SK-N-SH (cell line): ENCODE measurements at regions not wholly inside any gene's neighbourhood (a gene's known extent, or its start where the extent isn't known, plus 50 kb on each side); places are given as distances from the start of the nearest gene placed in this dataset.
A peak's percentile ranks its signal among the peaks of the same experiment; 100 is the strongest.

Experiments
- CTCF ChIA-PET: fragments of 300-600, 350-600 bp; formaldehyde crosslinking; extraction: SDS; loops from one replicate; lab custom pipeline; 2021; lab: Yijun Ruan, JAX
- POLR2A ChIA-PET: fragments of 350-600 bp; sonication (Branson Sonifier 250); formaldehyde crosslinking; extraction: SDS; loops from one replicate; lab custom pipeline; 2020; ENCODE audit warnings: antibody characterized with exemption, inconsistent platforms; lab: Yijun Ruan, JAX
- DNase-seq: peaks from one replicate; pipeline ENCODE4 v3.0.0; 2012
- H2AFZ ChIP-seq: fragments of 200-600 bp; sonication (generic); 2 replicates; pipeline ENCODE4 v1.8.1; 2016; ENCODE audit warnings: antibody characterized with exemption, mild to moderate bottlenecking, low read depth
- H3F3A ChIP-seq: fragments of 200-600 bp; sonication (generic); replicated peaks from 2 replicates; pipeline ENCODE3; 2016; ENCODE audit warnings: antibody characterized with exemption, mild to moderate bottlenecking; ENCODE audit not compliant: insufficient read depth
- H3K27ac ChIP-seq, 2 experiments: fragments of 200-500 bp in 1 of 2; fragments of 200-600 bp in 1 of 2; sonication (Bioruptor generic) in 1 of 2; sonication (generic), shearing (Covaris generic) in 1 of 2; 2 replicates each; pipeline versions ENCODE4 v1.5.1 to v1.6.1; 2014 to 2016; ENCODE audit warnings: low read depth in 2 of 2, inconsistent platforms in 1 of 2, low read length in 1 of 2, mild to moderate bottlenecking in 1 of 2, mixed read lengths in 1 of 2
- H3K27me3 ChIP-seq: fragments of 200-600 bp; sonication (generic), shearing (Covaris generic); 2 replicates; pipeline ENCODE4 v1.6.1; 2016; ENCODE audit warnings: mixed run types; ENCODE audit not compliant: insufficient read depth
- H3K36me3 ChIP-seq, 2 experiments: fragments of 200-500 bp in 1 of 2; fragments of 200-600 bp in 1 of 2; sonication (Bioruptor generic) in 1 of 2; sonication (generic) in 1 of 2; replicated peaks in 1 of 2; 2 replicates each; pipeline versions ENCODE3 to v1.5.1; 2014 to 2016; ENCODE audit warnings: low read length in 1 of 2, mild to moderate bottlenecking in 1 of 2; ENCODE audit not compliant: insufficient read depth in 2 of 2, control insufficient read depth in 1 of 2
- H3K4me1 ChIP-seq, 2 experiments: fragments of 200-500 bp in 1 of 2; fragments of 200-600 bp in 1 of 2; sonication (Bioruptor generic) in 1 of 2; sonication (generic), shearing (Covaris generic) in 1 of 2; 2 replicates each; pipeline versions ENCODE4 v1.5.1 to v1.6.1; 2014 to 2016; ENCODE audit warnings: low read depth in 1 of 2, low read length in 1 of 2, mixed run types in 1 of 2; ENCODE audit not compliant: insufficient read depth in 2 of 2, control insufficient read depth in 1 of 2
- H3K4me2 ChIP-seq: fragments of 200-600 bp; sonication (generic), shearing (Covaris generic); 2 replicates; pipeline ENCODE4 v1.6.1; 2017; ENCODE audit warnings: mixed run types
- H3K4me3 ChIP-seq, 2 experiments: fragments of 200-500 bp in 1 of 2; fragments of 200-600 bp in 1 of 2; sonication (Bioruptor generic) in 1 of 2; sonication (generic), shearing (Covaris generic) in 1 of 2; 2 replicates each; pipeline versions ENCODE4 v1.5.1 to v1.8.1; 2014 to 2016; ENCODE audit warnings: low read depth in 2 of 2, inconsistent platforms in 1 of 2, low read length in 1 of 2, mild to moderate bottlenecking in 1 of 2, mixed read lengths in 1 of 2, moderate library complexity in 1 of 2
- H3K79me2 ChIP-seq: fragments of 200-600 bp; sonication (generic); 2 replicates; pipeline ENCODE4 v1.8.1; 2017; ENCODE audit warnings: mild to moderate bottlenecking; ENCODE audit not compliant: insufficient read depth
- H3K9ac ChIP-seq: fragments of 200-600 bp; sonication (generic); 2 replicates; pipeline ENCODE4 v1.6.1; 2017; ENCODE audit warnings: mixed run types
- H3K9me2 ChIP-seq: fragments of 200-600 bp; sonication (generic); 2 replicates; pipeline ENCODE4 v1.6.1; 2017; ENCODE audit warnings: mixed run types
- H3K9me3 ChIP-seq: fragments of 200-600 bp; sonication (generic); 2 replicates; pipeline ENCODE4 v1.6.1; 2017; ENCODE audit warnings: mixed run types, mild to moderate bottlenecking, moderate library complexity
- H4K20me1 ChIP-seq: fragments of 200-600 bp; sonication (generic); 2 replicates; pipeline ENCODE4 v1.6.1; 2017; ENCODE audit warnings: mild to moderate bottlenecking, mixed run types; ENCODE audit not compliant: insufficient read depth
- CTCF ChIP-seq: fragments of 200-600 bp; sonication (generic); IDR thresholded peaks from 2 replicates; pipeline ENCODE4 v1.6.1; 2017; ENCODE audit warnings: antibody characterized with exemption, mild to moderate bottlenecking, moderate library complexity
- ELF1 ChIP-seq: IDR thresholded peaks from 2 replicates; pipeline ENCODE4 v1.4.0; 2012
- EP300 ChIP-seq, 2 experiments: IDR thresholded peaks; 2 replicates each; pipeline versions ENCODE4 v1.4.0 to v1.6.1; 2012; ENCODE audit warnings: borderline replicate concordance in 1 of 2, low read depth in 1 of 2, low read length in 1 of 2
- EZH2phosphoT487 ChIP-seq: fragments of 200-600 bp; sonication (generic); IDR thresholded peaks from 2 replicates; pipeline ENCODE4 v1.6.1; 2017; ENCODE audit warnings: low read depth, mixed run types, mild to moderate bottlenecking, antibody characterized with exemption, moderate library complexity, borderline replicate concordance
- GABPA ChIP-seq: IDR thresholded peaks from 2 replicates; pipeline ENCODE4 v1.4.0; 2012; ENCODE audit warnings: low read depth, mild to moderate bottlenecking
- JUND ChIP-seq: IDR thresholded peaks from 2 replicates; pipeline ENCODE4 v1.4.0; 2012
- MEF2A ChIP-seq: IDR thresholded peaks from 2 replicates; pipeline ENCODE4 v1.4.0; 2012; ENCODE audit warnings: low read depth, borderline replicate concordance
- MXI1 ChIP-seq: IDR thresholded peaks from 2 replicates; pipeline ENCODE4 v1.6.1; 2012; ENCODE audit warnings: mild to moderate bottlenecking, low read depth, low read length, improper control_type of control experiment
- NFIC ChIP-seq: IDR thresholded peaks from 2 replicates; pipeline ENCODE4 v1.4.0; 2012; ENCODE audit warnings: borderline replicate concordance
- NRF1 ChIP-seq: IDR thresholded peaks from 2 replicates; pipeline ENCODE4 v1.6.1; 2012; ENCODE audit warnings: low read depth, mild to moderate bottlenecking, low read length
- PBX3 ChIP-seq: IDR thresholded peaks from 2 replicates; pipeline ENCODE4; 2012
- POLR2AphosphoS5 ChIP-seq: IDR thresholded peaks from 2 replicates; pipeline ENCODE4 v1.6.1; 2012; ENCODE audit warnings: low read depth, low read length
- RCOR1 ChIP-seq: fragments of 150-350 bp; IDR thresholded peaks from 2 replicates; pipeline ENCODE4 v1.6.1; 2017; ENCODE audit warnings: antibody characterized with exemption, low read length
- RFX5 ChIP-seq: IDR thresholded peaks from 2 replicates; pipeline ENCODE4 v1.6.1; 2012; ENCODE audit warnings: mild to moderate bottlenecking, improper control_type of control experiment, low read length
- RXRA ChIP-seq: IDR thresholded peaks from 2 replicates; pipeline ENCODE4 v1.4.0; 2012; ENCODE audit warnings: low read depth, mild to moderate bottlenecking, borderline replicate concordance
- SIN3A ChIP-seq: IDR thresholded peaks from 2 replicates; pipeline ENCODE4 v1.6.1; 2012; ENCODE audit warnings: low read depth, mild to moderate bottlenecking, low read length, moderate library complexity, borderline replicate concordance
- TAF1 ChIP-seq: IDR thresholded peaks from 2 replicates; pipeline ENCODE4 v1.6.1; 2012; ENCODE audit warnings: low read depth, mild to moderate bottlenecking, low read length, moderate library complexity, borderline replicate concordance
- TEAD4 ChIP-seq: IDR thresholded peaks from 2 replicates; pipeline ENCODE4 v1.4.0; 2012; ENCODE audit warnings: mild to moderate bottlenecking, borderline replicate concordance; ENCODE audit not compliant: insufficient read depth
- USF1 ChIP-seq: IDR thresholded peaks from 2 replicates; pipeline ENCODE4 v1.4.0; 2012; ENCODE audit warnings: low read depth, borderline replicate concordance
- YY1 ChIP-seq: IDR thresholded peaks from 2 replicates; pipeline ENCODE4 v1.4.0; 2012; ENCODE audit warnings: low read depth, mild to moderate bottlenecking
- WGBS: methylation state at CpG from one replicate; pipeline ENCODE4 v1.1.6; 2017; ENCODE audit warnings: low lambda C conversion rate; 5-methylcytosine and 5-hydroxymethylcytosine counted together

- TF ChIP-seq EZH2phosphoT487 (no peak), NFIC (no peak), RXRA (no peak), USF1 (no peak), SIN3A (no peak)
Observed at GRCh38 chr1:218695525-218695924, 350.4 kb downstream of the TGFB2 start (continued).

GRCh38 chr1:218698141-218698540, 353.0 kb downstream of the TGFB2 start:
- no peak overlapping the region for H3K4me3 ChIP-seq
- no peaks in the 10 kb centered on the region for H3K36me3 ChIP-seq
- no peaks in the 10 kb centered on the region for H3K9me2 ChIP-seq
- no peaks in the 10 kb centered on the region for H3K79me2 ChIP-seq
- H3K4me2 ChIP-seq = no peak overlapping the region
- H3K9ac ChIP-seq = no peak overlapping the region
- H3F3A ChIP-seq = no peaks in the 10 kb centered on the region
- ChIA-PET POLR2A (no interaction called here), CTCF (interaction anchor here (0.6 kb wide), 1 partner anchor 11 kb away, joined by 3 read pairs; no protein-coding TSS in a partner anchor)
- no peaks in the 10 kb centered on the region for H4K20me1 ChIP-seq
- no peak overlapping the region for H2AFZ ChIP-seq
- TF ChIP-seq EP300 (IDR thresholded peaks at IDR 0.05; ENCODE audit: borderline replicate concordance in 1 of 2, low read depth in 1 of 2, low read length in 1 of 2) = no peak
- no peak for TF ChIP-seq MXI1
- TF ChIP-seq JUND = no peak
- no peak for TF ChIP-seq RCOR1
- no peak for TF ChIP-seq ELF1
- TF ChIP-seq POLR2AphosphoS5 = no peak
- no peak for TF ChIP-seq GABPA
- TF ChIP-seq RFX5 = no peak
- TF ChIP-seq TEAD4 = no peak
- TF ChIP-seq PBX3 = no peak
- H3K4me1 ChIP-seq = peaks cover 0 to 5% of the 10 kb centered on the region in 2 experiments; a peak in 2 of 4 replicates
- H3K27ac ChIP-seq = no peak overlapping the region
- no peaks in the 10 kb centered on the region for H3K27me3 ChIP-seq
- no peak for DNase-seq
- H3K9me3 ChIP-seq = no peaks in the 10 kb centered on the region

- H3K27me3 ChIP-seq = no peaks in the 10 kb centered on the region
- no peak for TF ChIP-seq NRF1
- no peak for TF ChIP-seq YY1
- TF ChIP-seq CTCF = no peak
- no peak for TF ChIP-seq TAF1
- no peak for TF ChIP-seq MEF2A
- TF ChIP-seq, all 33 proteins: peak for 0
- POLR2A ChIA-PET = no interaction called here
- H3K4me2 ChIP-seq = no peak overlapping the region
- H3K79me2 ChIP-seq = no peaks in the 10 kb centered on the region
- no peaks in the 10 kb centered on the region for H3K36me3 ChIP-seq
- no peak for DNase-seq
- no peak overlapping the region for H3K4me3 ChIP-seq
- no peaks in the 10 kb centered on the region; a peak in 1 of 4 replicates for H3K4me1 ChIP-seq
- H3K27ac ChIP-seq = peak overlapping the region in 1 of 2 experiments; percentile 16; a peak in 1 of 4 replicates
- H3K9me3 ChIP-seq = no peaks in the 10 kb centered on the region
- CTCF ChIA-PET = no interaction called here
- H3K9me2 ChIP-seq = no peaks in the 10 kb centered on the region
- no peak overlapping the region for H3K9ac ChIP-seq
- no peaks in the 10 kb centered on the region for H4K20me1 ChIP-seq
- 89% methylated on average over 3 of the region's 3 CpGs for WGBS
- no peak overlapping the region for H2AFZ ChIP-seq
- no peaks in the 10 kb centered on the region for H3F3A ChIP-seq
Observed at GRCh38 chr1:218699421-218699820, 354.3 kb downstream of the TGFB2 start.
